ENCODE measurements at regions not wholly inside any gene's neighbourhood (a gene's known extent, or its start where the extent isn't known, plus 50 kb on each side); places are given as distances from the start of the nearest gene placed in this dataset.

- no peak for DNase-seq (ENCODE audit: low read depth)
- no peak for TF ChIP-seq CTCF (conservative IDR thresholded peaks at IDR 0.05; ENCODE audit: control insufficient read depth, insufficient read depth, low read depth, low read length)
Observed at GRCh38 chr20:4508773-4509172, 177.5 kb upstream of the PRNP start.

DNA sequence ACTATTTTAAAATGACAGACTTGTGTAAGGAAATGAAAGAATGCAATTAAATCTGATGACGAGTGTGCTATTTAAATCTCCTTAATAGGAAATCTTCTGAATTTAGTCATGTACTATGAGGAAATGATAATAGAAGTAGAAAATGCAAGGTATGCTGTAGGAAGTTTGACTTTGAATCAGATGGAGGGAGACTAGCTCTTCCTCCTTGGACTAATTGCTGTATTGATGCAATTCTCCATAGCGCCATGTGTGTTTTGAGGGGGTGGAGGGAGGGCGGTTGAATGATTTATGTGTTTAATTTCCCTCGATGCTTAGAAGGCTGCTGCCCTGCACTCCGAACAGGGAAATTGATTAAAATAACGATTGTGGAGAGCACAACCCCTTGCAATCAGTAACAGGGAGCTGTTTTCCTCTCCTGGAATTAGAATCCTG, 179.0 kb upstream of the PRNP start:
- TF ChIP-seq CTCF (conservative IDR thresholded peaks at IDR 0.05; ENCODE audit: control insufficient read depth, insufficient read depth, low read depth, low read length): no peak
- peak; percentile 91 for DNase-seq (ENCODE audit: low read depth)
- H3K4me3 ChIP-seq (ENCODE audit: control insufficient read depth, low read depth, low read length): no peak overlapping the region

More at GRCh38 chr20:4508773-4509172, 177.5 kb upstream of the PRNP start:
- no peak overlapping the region for H3K4me3 ChIP-seq (ENCODE audit: control insufficient read depth, low read depth, low read length)

GRCh38 chr20:4504814-4505213, 181.4 kb upstream of the PRNP start:
- no peak for TF ChIP-seq CTCF (conservative IDR thresholded peaks at IDR 0.05; ENCODE audit: control insufficient read depth, insufficient read depth, low read depth, low read length)
- DNase-seq (ENCODE audit: low read depth): no peak
- H3K4me3 ChIP-seq (ENCODE audit: control insufficient read depth, low read depth, low read length): no peak overlapping the region

- H3K4me3 ChIP-seq (ENCODE audit: control insufficient read depth, low read depth, low read length): no peak overlapping the region
- no peak for TF ChIP-seq CTCF (conservative IDR thresholded peaks at IDR 0.05; ENCODE audit: control insufficient read depth, insufficient read depth, low read depth, low read length)
- DNase-seq (ENCODE audit: low read depth): no peak
Observed at GRCh38 chr20:4502756-4503155, 183.5 kb upstream of the PRNP start.

- no peak for TF ChIP-seq CTCF (conservative IDR thresholded peaks at IDR 0.05; ENCODE audit: control insufficient read depth, insufficient read depth, low read depth, low read length)
- DNase-seq (ENCODE audit: low read depth): no peak
- H3K4me3 ChIP-seq (ENCODE audit: control insufficient read depth, low read depth, low read length): no peak overlapping the region
Observed at GRCh38 chr20:4493386-4493785, 192.9 kb upstream of the PRNP start.

DNA sequence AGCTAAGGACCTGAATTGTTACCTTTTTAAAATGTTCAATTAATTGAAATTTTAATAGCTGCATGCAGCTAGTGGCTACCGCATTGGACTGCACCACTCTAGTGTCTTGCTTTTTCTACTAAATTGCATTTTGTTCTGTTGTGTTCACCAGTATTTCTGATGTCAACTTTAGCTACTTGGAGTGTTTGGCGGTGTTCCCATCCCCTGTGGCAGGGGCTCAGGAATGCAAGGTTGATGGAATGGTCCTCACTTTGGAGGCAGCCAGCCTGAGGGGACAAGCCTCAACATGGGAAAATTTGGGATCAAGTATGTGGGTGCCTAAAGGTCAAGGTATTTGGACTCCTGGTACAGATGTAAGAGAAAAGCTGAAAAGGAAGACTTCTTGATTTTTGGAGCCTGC, 194.6 kb upstream of the PRNP start:
- DNase-seq (ENCODE audit: low read depth): no peak
- TF ChIP-seq CTCF (conservative IDR thresholded peaks at IDR 0.05; ENCODE audit: control insufficient read depth, insufficient read depth, low read depth, low read length): no peak
- no peak overlapping the region for H3K4me3 ChIP-seq (ENCODE audit: control insufficient read depth, low read depth, low read length)
